ENCODE measurements at regions not wholly inside any gene's neighbourhood (a gene's known extent, or its start where the extent isn't known, plus 50 kb on each side); places are given as distances from the start of the nearest gene placed in this dataset.

DNA sequence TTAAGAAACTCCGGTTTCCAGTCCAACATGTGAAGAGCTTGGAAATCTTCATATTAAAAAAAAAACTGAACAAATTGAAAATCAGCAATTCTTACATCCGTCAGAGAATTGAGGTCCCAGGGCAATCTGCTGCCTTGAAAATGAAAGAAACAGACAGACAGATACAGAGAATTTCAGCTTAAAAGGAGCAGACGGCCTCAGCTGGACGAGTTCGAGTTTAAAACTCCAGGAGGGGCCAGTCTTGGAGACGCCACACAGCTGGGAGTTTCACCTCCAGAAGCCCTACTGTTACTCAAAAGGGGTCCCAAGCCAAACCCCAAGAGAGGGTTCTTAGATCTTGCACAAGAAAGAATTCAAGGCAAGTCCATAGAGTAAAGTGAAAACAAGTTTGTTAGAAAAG is 226.5 kb upstream of the ARL4C start:
- no peak for TF ChIP-seq POLR2A (IDR thresholded peaks at IDR 0.05)
- TF ChIP-seq, protein P1, sequence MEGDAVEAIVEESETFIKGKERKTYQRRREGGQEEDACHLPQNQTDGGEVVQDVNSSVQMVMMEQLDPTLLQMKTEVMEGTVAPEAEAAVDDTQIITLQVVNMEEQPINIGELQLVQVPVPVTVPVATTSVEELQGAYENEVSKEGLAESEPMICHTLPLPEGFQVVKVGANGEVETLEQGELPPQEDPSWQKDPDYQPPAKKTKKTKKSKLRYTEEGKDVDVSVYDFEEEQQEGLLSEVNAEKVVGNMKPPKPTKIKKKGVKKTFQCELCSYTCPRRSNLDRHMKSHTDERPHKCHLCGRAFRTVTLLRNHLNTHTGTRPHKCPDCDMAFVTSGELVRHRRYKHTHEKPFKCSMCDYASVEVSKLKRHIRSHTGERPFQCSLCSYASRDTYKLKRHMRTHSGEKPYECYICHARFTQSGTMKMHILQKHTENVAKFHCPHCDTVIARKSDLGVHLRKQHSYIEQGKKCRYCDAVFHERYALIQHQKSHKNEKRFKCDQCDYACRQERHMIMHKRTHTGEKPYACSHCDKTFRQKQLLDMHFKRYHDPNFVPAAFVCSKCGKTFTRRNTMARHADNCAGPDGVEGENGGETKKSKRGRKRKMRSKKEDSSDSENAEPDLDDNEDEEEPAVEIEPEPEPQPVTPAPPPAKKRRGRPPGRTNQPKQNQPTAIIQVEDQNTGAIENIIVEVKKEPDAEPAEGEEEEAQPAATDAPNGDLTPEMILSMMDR (IDR thresholded peaks at IDR 0.05) = no peak
- TF ChIP-seq EP300 (IDR thresholded peaks at IDR 0.05) = no peak

Data from tibial nerve (tissue), 4 donors.